Heart left ventricle (tissue), 16 donors: ENCODE measurements at regions not wholly inside any gene's neighbourhood (a gene's known extent, or its start where the extent isn't known, plus 50 kb on each side); places are given as distances from the start of the nearest gene placed in this dataset.
"Not testable (repeated sequence)": the region's sequence is repeated elsewhere in the genome, so short reads cannot be mapped to it uniquely, and the experiment has no call there.

ENCODE experiments used
- ATAC-seq, 4 donors: fragments of 200-7000 bp; cut with Tn5 transposase; one replicate each; pipeline ENCODE4 v1.9.1; 2020 to 2022; ENCODE audit warnings: moderate library complexity in 4 of 4, mild to moderate bottlenecking in 3 of 4, moderate number of reproducible peaks in 1 of 4
- DNase-seq, 5 donors: peaks; one replicate each; pipeline ENCODE4 v3.0.0-alpha.2; 2020
- H3K27ac ChIP-seq, 12 donors: fragments of 200-600 bp; sonication (generic) in 4 of 12; one replicate each; pipeline versions ENCODE4 v1.5.0 to v1.8.0; 2016 to 2022; ENCODE audit warnings: mild to moderate bottlenecking in 2 of 12
- H3K27me3 ChIP-seq, 9 donors: fragments of 200-600 bp; sonication (generic) in 2 of 9; one replicate each; pipeline versions ENCODE4 v1.5.1 to v1.8.0; 2016 to 2022; ENCODE audit warnings: mild to moderate bottlenecking in 3 of 9
- H3K36me3 ChIP-seq, 9 donors: fragments of 200-600 bp; sonication (generic) in 2 of 9; one replicate each; pipeline versions ENCODE4 v1.5.0 to v1.8.0; 2018 to 2022; ENCODE audit warnings: mild to moderate bottlenecking in 2 of 9
- H3K4me1 ChIP-seq, 12 donors: fragments of 200-600 bp; sonication (generic) in 4 of 12; one replicate each; pipeline versions ENCODE4 v1.5.0 to v1.8.0; 2016 to 2022; ENCODE audit warnings: mild to moderate bottlenecking in 3 of 12
- H3K4me3 ChIP-seq, 12 donors: fragments of 200-600 bp; sonication (generic) in 4 of 12; one replicate each; pipeline versions ENCODE4 v1.5.0 to v1.8.0; 2017 to 2022; ENCODE audit warnings: mild to moderate bottlenecking in 9 of 12, moderate library complexity in 4 of 12
- H3K9me3 ChIP-seq, 12 donors: fragments of 200-600 bp; sonication (generic) in 4 of 12; one replicate each; pipeline versions ENCODE4 v1.5.0 to v1.8.0; 2016 to 2022; ENCODE audit warnings: mild to moderate bottlenecking in 1 of 12
- CTCF ChIP-seq, 12 donors: fragments of 200-600 bp; sonication (generic) in 4 of 12; IDR thresholded peaks; one replicate each; pipeline versions ENCODE4 v1.5.0 to v1.8.0; 2018 to 2022; ENCODE audit warnings: antibody characterized with exemption in 12 of 12, mild to moderate bottlenecking in 5 of 12
- POLR2A ChIP-seq, 2 donors: fragments of 450-650 bp; IDR thresholded peaks; one replicate each; pipeline ENCODE4 v1.6.1; 2017; ENCODE audit warnings: antibody characterized with exemption in 2 of 2, mild to moderate bottlenecking in 2 of 2, moderate library complexity in 2 of 2
- WGBS, 4 donors: extraction: QIAGEN DNeasy Blood & Tissue Kit in 2 of 4; methylation state at CpG; one replicate each; pipeline versions ENCODE4 v1.1.5 to v1.1.7; 2013 to 2018; 5-methylcytosine and 5-hydroxymethylcytosine counted together
- intact Hi-C, 10 donors: fragments of 100-400 bp; cut with DNase I; formaldehyde crosslinking; loops; one replicate each; pipeline versions ENCODE4 v1.11.1 to v1.14.2; 2022
- donor health status: ischemic (EF 13 %, LVEDD 7.1; RV severe dilation, severe dysfunction).
- donor health status: healthy with polysubstance abuse.
- donor health status: DM: no; HTN: yes; CAD: no.
- donor health status: DM: no; HTN: no; CAD: no.
- donor health status: ischemic (EF 25% LVEDD 6.9; RV normal size, moderate dysfunction).
- donor health status: ischemic (EF 25% LVEDD 5.7; RV mildly dilated, moderate dysfunction).
- donor health status: healthy.
- donor health status: DM: yes; HTN: yes; CAD: no.
- donor health status: ischemic (EF 35%, LVEDD 5.7; RV mildly dilated, moderate dysfunction).
- donor health status: nonischemic (EF 11% LVEDD 7.7; RV severe dilation, severe dysfunction).
- donor health status: DM: yes; HTN: yes; CAD: no.
- donor health status: PGD.
- donor health status: ischemic (EF 29% LVEDD 5.4; RV normal size, mild dysfunction).
- donor health status: nonischemic (EF 23%, LVEDD 6.1; RV moderate dilation, normal function).

GRCh38 chr4:134862116-134862515, 660.5 kb upstream of the PABPC4L start:
- H3K36me3 ChIP-seq: no peaks in the 10 kb centered on the region
- intact Hi-C loops: no loop called here
- no peak overlapping the region for H3K27ac ChIP-seq
- 92 to 94% (median 94%) methylated on average over 2 of the region's 2 CpGs for WGBS, 4 donors
- no peaks in the 10 kb centered on the region for H3K4me1 ChIP-seq
- no peak overlapping the region for H3K4me3 ChIP-seq
- DNase-seq (no peak), ATAC-seq (no peak)
- H3K9me3 ChIP-seq: peaks cover 0 to 3% (median 0%) of the 10 kb centered on the region in 12 donors
- H3K27me3 ChIP-seq: no peaks in the 10 kb centered on the region
- no peak for TF ChIP-seq POLR2A (IDR thresholded peaks at IDR 0.05)

- 90 to 94% (median 93%) methylated on average over 2 of the region's 2 CpGs for WGBS, 4 donors
- Histone ChIP-seq H3K4me1 (no peaks in the 10 kb centered on the region), H3K27ac (no peak overlapping the region), H3K4me3 (no peak overlapping the region), H3K27me3 (no peaks in the 10 kb centered on the region), H3K9me3 (peaks cover 0 to 19% (median 2%) of the 10 kb centered on the region in 12 donors), H3K36me3 (no peaks in the 10 kb centered on the region)
- no peak for DNase-seq
- ATAC-seq: no peak
- TF ChIP-seq CTCF (IDR thresholded peaks at IDR 0.05) (no peak), POLR2A (IDR thresholded peaks at IDR 0.05) (no peak)
- intact Hi-C loops: no loop called here
Measured at GRCh38 chr4:134848681-134849080, 647.1 kb upstream of the PABPC4L start.

- H3K9me3 ChIP-seq: peaks cover 0 to 22% (median 8%) of the 10 kb centered on the region in 12 donors
- H3K36me3 ChIP-seq, ATAC-seq, H3K4me3 ChIP-seq, H3K27me3 ChIP-seq, DNase-seq, H3K4me1 ChIP-seq, H3K27ac ChIP-seq, intact Hi-C loops: not testable (repeated sequence)
- 85 to 91% (median 89%) methylated on average over 7 of the region's 7 CpGs for WGBS, 4 donors
Measured at GRCh38 chr4:134830741-134831140, 629.2 kb upstream of the PABPC4L start.

GRCh38 chr4:134812611-134813010, 611.0 kb upstream of the PABPC4L start:
- no peak for DNase-seq
- Histone ChIP-seq H3K36me3 (no peaks in the 10 kb centered on the region), H3K9me3 (peaks cover 0 to 16% (median 0%) of the 10 kb centered on the region in 12 donors), H3K4me1 (no peaks in the 10 kb centered on the region), H3K4me3 (no peak overlapping the region), H3K27ac (no peak overlapping the region), H3K27me3 (no peaks in the 10 kb centered on the region)
- ATAC-seq: no peak
- 84 to 90% (median 85%) methylated on average over 3 of the region's 3 CpGs for WGBS, 4 donors
- intact Hi-C loops: no loop called here
- TF ChIP-seq CTCF (IDR thresholded peaks at IDR 0.05) (no peak), POLR2A (IDR thresholded peaks at IDR 0.05) (no peak)

GRCh38 chr4:134807231-134807745, 605.7 kb upstream of the PABPC4L start:
- H3K4me1 ChIP-seq: no peaks in the 10 kb centered on the region
- 54 to 70% (median 64%) methylated on average over 3 of the region's 3 CpGs for WGBS, 4 donors
- H3K36me3 ChIP-seq: no peaks in the 10 kb centered on the region
- no peak overlapping the region for H3K27ac ChIP-seq
- ATAC-seq (no peak), DNase-seq (no peak)
- TF ChIP-seq POLR2A (IDR thresholded peaks at IDR 0.05) (no peak), CTCF (IDR thresholded peaks at IDR 0.05) (no peak)
- H3K4me3 ChIP-seq: no peak overlapping the region
- H3K27me3 ChIP-seq: no peaks in the 10 kb centered on the region
- no peaks in the 10 kb centered on the region for H3K9me3 ChIP-seq
- intact Hi-C loops: no loop called here
